BJ (cell line): ENCODE measurements at regions not wholly inside any gene's neighbourhood (a gene's known extent, or its start where the extent isn't known, plus 50 kb on each side); places are given as distances from the start of the nearest gene placed in this dataset.

ENCODE experiments used
- CTCF ChIA-PET: fragments of 350-600 bp; formaldehyde crosslinking; extraction: SDS; loops from one replicate; lab custom pipeline; 2021; ENCODE audit warnings: antibody characterized with exemption, inconsistent platforms; lab: Yijun Ruan, JAX
- POLR2A ChIA-PET: fragments of 300-600 bp; sonication (Branson Sonifier 250); formaldehyde crosslinking; extraction: SDS; loops from one replicate; lab custom pipeline; 2021; ENCODE audit warnings: antibody characterized with exemption; lab: Charles Lee
- DNase-seq: peaks from one replicate; pipeline ENCODE4 v3.0.0-alpha.2; 2011; ENCODE audit warnings: low read depth
- H3K27me3 ChIP-seq: 2 replicates; pipeline ENCODE4 v1.6.0; 2011; ENCODE audit warnings: low read length; ENCODE audit not compliant: control insufficient read depth, insufficient read depth
- H3K36me3 ChIP-seq: 2 replicates; pipeline ENCODE4 v1.5.1; 2011; ENCODE audit warnings: low read length; ENCODE audit not compliant: control insufficient read depth, insufficient read depth
- H3K4me3 ChIP-seq: 2 replicates; pipeline ENCODE4 v1.5.1; 2011; ENCODE audit warnings: low read depth, mild to moderate bottlenecking, control low read depth, low read length
- TF ChIP-seq, protein P1 (sequence below): IDR thresholded peaks from 2 replicates; pipeline ENCODE4 v1.5.1; 2011; ENCODE audit warnings: low read depth, mild to moderate bottlenecking, control low read depth, inconsistent platforms, low read length, moderate library complexity; ENCODE audit not compliant: insufficient read depth

DNA sequence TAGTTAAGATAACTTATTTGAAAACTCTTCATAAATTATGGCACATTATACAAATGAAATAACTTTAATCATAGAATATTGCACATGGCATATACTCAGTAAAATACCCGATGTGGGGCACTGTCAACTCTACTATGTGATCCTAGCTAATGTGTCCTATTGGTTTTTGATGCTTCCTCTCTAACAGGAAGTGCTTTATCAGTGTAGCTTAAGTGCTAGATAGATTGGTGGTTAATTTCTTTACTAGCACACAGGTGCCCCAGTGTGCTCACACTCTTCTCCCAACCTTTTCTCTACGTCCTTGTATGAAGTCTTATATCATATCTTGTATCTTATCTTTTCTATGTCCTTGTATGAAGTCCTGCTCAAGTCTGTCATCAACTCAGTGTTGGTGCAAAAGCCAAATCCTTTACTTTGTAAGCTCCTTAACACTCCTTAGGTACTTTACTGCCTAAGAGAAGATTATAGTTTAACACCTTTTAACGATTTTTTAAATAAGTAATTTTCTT is 358.9 kb downstream of the CENPW start:
- ChIA-PET CTCF (no interaction called here), POLR2A (no interaction called here)
- Histone ChIP-seq H3K27me3 (no peaks in the 10 kb centered on the region), H3K4me3 (no peak overlapping the region), H3K36me3 (no peaks in the 10 kb centered on the region)
- no peak for DNase-seq
- TF ChIP-seq, protein P1, sequence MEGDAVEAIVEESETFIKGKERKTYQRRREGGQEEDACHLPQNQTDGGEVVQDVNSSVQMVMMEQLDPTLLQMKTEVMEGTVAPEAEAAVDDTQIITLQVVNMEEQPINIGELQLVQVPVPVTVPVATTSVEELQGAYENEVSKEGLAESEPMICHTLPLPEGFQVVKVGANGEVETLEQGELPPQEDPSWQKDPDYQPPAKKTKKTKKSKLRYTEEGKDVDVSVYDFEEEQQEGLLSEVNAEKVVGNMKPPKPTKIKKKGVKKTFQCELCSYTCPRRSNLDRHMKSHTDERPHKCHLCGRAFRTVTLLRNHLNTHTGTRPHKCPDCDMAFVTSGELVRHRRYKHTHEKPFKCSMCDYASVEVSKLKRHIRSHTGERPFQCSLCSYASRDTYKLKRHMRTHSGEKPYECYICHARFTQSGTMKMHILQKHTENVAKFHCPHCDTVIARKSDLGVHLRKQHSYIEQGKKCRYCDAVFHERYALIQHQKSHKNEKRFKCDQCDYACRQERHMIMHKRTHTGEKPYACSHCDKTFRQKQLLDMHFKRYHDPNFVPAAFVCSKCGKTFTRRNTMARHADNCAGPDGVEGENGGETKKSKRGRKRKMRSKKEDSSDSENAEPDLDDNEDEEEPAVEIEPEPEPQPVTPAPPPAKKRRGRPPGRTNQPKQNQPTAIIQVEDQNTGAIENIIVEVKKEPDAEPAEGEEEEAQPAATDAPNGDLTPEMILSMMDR, result no peak

DNA sequence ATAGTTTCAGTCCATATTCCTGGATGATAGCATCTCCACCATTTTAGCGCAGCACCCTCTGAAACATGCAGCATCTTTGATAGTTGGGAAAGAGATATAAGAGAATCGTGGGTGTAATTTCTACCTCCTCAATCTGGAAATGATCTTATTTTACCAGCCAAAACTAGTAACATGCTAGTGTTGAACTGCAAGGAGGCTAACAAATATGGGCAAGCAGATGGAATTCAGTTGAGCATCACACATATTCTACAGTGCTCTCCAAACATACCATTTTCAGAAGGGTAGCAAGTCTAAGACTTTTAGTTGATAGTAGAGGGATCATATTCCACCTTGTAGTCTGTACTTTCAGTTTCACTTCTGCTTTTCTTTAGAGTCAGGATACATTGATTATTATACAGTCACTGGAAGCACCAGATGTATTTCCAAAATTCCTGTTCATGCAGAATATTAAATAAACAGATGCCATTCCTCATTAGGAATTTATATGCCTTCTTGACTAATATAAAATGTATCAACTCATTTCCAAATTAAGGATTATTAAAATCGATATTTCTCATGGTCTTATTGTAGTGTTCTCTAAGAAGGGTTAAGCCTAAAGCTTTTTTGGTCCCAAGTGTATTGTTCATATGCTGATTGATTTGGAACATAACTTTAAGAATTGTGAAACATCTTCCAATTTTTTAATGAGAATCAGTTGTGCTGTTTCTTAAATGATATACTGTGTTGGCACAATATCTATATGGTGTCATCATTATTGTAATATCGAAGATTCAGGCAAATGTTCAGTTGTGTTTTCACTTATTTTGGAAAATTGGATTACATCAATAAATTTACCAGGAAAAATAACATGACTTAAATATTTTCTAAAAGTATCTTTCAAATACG is 362.0 kb downstream of the CENPW start:
- H3K36me3 ChIP-seq, result no peaks in the 10 kb centered on the region
- TF ChIP-seq, protein P1, result no peak
- ChIA-PET CTCF (no interaction called here), POLR2A (no interaction called here)
- no peak overlapping the region for H3K4me3 ChIP-seq
- H3K27me3 ChIP-seq, result no peaks in the 10 kb centered on the region
- DNase-seq, result no peak

DNA sequence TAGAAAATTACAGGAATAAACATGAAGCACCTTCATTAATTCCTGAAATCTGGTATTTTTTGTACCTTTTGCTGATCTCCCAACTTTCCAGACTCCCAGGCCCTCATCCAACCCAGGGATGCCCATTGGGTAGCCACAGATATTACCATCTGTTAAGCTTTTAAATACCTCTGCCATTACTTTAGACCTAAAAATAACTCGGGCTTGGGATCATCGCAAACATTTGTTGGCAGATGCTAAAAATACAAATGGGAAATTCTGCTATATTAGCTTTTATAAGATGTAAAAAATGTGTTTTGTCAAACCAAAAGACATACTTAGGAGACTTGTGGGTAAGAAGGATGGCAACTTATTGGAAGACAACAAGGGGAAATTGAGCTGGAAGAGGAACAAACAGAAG is 376.1 kb downstream of the CENPW start:
- no peak overlapping the region for H3K4me3 ChIP-seq
- H3K36me3 ChIP-seq, result no peaks in the 10 kb centered on the region
- POLR2A ChIA-PET, result interaction anchor here (0.6 to 0.7 kb wide), 2 partner anchors 652 to 959 kb away, joined by 3 read pairs; no protein-coding TSS in a partner anchor
- peak; percentile 37 for DNase-seq
- TF ChIP-seq, protein P1, result no peak
- CTCF ChIA-PET, result no interaction called here
- no peaks in the 10 kb centered on the region for H3K27me3 ChIP-seq

DNA sequence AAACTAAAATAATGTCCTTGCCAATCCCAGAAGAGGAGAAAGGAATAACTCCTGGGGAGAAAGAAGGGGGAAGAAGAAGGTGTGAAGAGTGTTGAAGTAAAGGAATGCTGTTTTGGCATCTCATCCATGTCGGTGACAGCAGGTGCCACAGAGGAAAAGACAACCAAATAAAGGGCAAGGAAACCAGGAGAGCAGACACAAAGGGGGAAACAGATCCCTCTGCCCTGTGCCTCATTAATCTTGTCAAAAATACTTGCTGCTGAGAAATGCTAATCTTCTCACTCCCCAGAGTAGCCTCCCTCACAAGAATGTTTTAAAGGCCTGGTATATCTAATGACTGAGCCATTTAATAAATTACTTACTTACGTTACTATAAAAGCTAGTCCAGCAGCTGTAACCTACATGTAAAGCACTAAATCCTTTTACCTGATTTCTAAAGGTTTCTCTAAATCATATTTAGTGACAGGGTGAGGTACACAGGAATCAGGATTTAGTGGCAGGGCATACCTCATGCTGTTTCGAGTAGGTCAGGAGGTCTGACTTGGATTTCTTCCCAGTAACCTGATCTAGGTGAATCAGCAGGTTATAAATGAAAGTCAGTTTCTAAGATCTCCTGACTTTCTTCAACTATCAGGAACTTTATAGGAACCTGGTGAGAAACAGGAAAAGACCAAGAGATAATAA is 377.1 kb downstream of the CENPW start:
- Histone ChIP-seq H3K36me3 (no peaks in the 10 kb centered on the region), H3K4me3 (no peak overlapping the region), H3K27me3 (no peaks in the 10 kb centered on the region)
- TF ChIP-seq, protein P1, result no peak
- CTCF ChIA-PET, result interaction anchor here (1.2 kb wide), 1 partner anchor 9 kb away, joined by 5 read pairs; no protein-coding TSS in a partner anchor
- no peak for DNase-seq
- POLR2A ChIA-PET, result interaction anchor here (0.6 kb wide), 1 partner anchor 34 kb away, joined by 3 read pairs; no protein-coding TSS in a partner anchor

DNA sequence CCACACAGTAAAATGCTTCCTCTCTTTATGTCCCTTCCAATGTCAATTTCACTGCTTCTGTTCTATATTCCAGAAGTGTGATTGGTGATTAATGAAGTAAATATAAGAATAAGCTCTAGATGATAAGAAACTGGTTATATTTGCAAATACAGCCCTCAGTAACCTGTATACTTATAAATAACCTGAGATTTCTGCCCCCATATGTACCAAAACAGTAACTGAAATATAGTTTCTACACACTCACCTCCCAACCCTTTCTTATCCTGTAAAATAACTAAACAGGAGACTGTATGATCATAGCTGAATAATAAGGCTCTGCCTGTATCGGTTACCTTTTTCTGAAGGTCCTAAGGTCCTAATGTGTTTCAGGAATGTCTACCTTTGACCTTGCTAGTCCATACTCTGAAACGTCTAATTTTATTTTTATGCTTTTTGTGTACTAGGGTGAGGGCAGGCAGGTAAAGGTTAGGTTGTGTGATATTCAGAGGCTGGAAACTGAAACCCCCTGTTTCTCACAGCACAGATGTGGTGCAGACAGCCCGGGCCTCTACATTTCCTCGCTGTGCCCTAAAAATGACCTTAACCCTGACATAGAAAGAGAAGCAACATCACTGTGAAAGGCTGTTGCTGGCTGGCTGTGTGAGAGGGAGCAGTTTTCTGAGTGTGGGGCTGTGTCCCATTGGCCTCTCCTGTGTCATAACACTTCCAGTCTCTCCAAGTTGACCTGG is 378.8 kb downstream of the CENPW start:
- TF ChIP-seq, protein P1, result no peak
- POLR2A ChIA-PET, result interaction anchor here (0.5 kb wide), 1 partner anchor 789 kb away, joined by 3 read pairs; no protein-coding TSS in a partner anchor
- CTCF ChIA-PET, result no interaction called here
- Histone ChIP-seq H3K27me3 (no peaks in the 10 kb centered on the region), H3K36me3 (no peaks in the 10 kb centered on the region), H3K4me3 (no peak overlapping the region)
- no peak for DNase-seq
